SK-N-SH treated with all-trans-retinoic acid at 6 μM for 48 hours (cell line): ENCODE measurements at regions not wholly inside any gene's neighbourhood (a gene's known extent, or its start where the extent isn't known, plus 50 kb on each side); places are given as distances from the start of the nearest gene placed in this dataset.

ENCODE experiments used
- ATAC-seq: fragments of 200-7000 bp; cut with Tn5 transposase; 3 replicates; pipeline ENCODE4 v1.9.1; 2020; ENCODE audit warnings: mild to moderate bottlenecking, moderate library complexity
- ARNTL ChIP-seq: fragments of 450-650 bp; formaldehyde crosslinking; IDR thresholded peaks from 2 replicates; pipeline ENCODE4 v1.5.0; 2020; ENCODE audit warnings: low read depth, mild to moderate bottlenecking, moderate library complexity, borderline replicate concordance
- CREB5 ChIP-seq: fragments of 250-450 bp; sonication (Bioruptor Pico); IDR thresholded peaks from 2 replicates; pipeline ENCODE4 v1.5.1; 2020; ENCODE audit warnings: low read depth, mild to moderate bottlenecking, moderate library complexity
- CSRNP3 ChIP-seq: fragments of 250-450 bp; sonication (Bioruptor Pico); IDR thresholded peaks from 2 replicates; pipeline ENCODE4 v1.5.1; 2021; ENCODE audit warnings: mild to moderate bottlenecking, moderate library complexity
- ESRRG ChIP-seq: fragments of 250-450 bp; sonication (Bioruptor Pico); IDR thresholded peaks from 2 replicates; pipeline ENCODE4 v1.6.1; 2021; ENCODE audit warnings: mild to moderate bottlenecking
- GLIS3 ChIP-seq: fragments of 250-450 bp; sonication (Bioruptor Pico); IDR thresholded peaks from 2 replicates; pipeline ENCODE4 v1.5.0; 2020; ENCODE audit warnings: mild to moderate bottlenecking, moderate library complexity
- ISL1 ChIP-seq: fragments of 250-450 bp; sonication (Bioruptor Pico); IDR thresholded peaks from 2 replicates; pipeline ENCODE4 v2.1.2; 2022; ENCODE audit warnings: mild to moderate bottlenecking, moderate library complexity
- OSR1 ChIP-seq: fragments of 250-450 bp; sonication (Bioruptor Pico); IDR thresholded peaks from 2 replicates; pipeline ENCODE4 v1.8.0; 2022; ENCODE audit warnings: moderate library complexity, mild to moderate bottlenecking, inconsistent platforms
- PATZ1 ChIP-seq: fragments of 250-450 bp; sonication (Bioruptor Pico); IDR thresholded peaks from 2 replicates; pipeline ENCODE4 v1.8.0; 2020; ENCODE audit warnings: mild to moderate bottlenecking, moderate library complexity, borderline replicate concordance
- PPARA ChIP-seq: fragments of 250-450 bp; sonication (Bioruptor Pico); IDR thresholded peaks from 2 replicates; pipeline ENCODE4 v1.5.0; 2020; ENCODE audit warnings: mild to moderate bottlenecking, borderline replicate concordance
- RARB ChIP-seq: fragments of 250-450 bp; sonication (Bioruptor Pico); IDR thresholded peaks from 2 replicates; pipeline ENCODE4 v1.8.0; 2021; ENCODE audit warnings: mild to moderate bottlenecking, moderate library complexity
- SNAI2 ChIP-seq: fragments of 250-450 bp; sonication (Bioruptor Pico); IDR thresholded peaks from 2 replicates; pipeline ENCODE4 v1.5.0; 2020; ENCODE audit warnings: mild to moderate bottlenecking, moderate library complexity
- TCF4 ChIP-seq: fragments of 250-450 bp; sonication (Bioruptor Pico); IDR thresholded peaks from 2 replicates; pipeline ENCODE4 v1.8.0; 2021; ENCODE audit warnings: mild to moderate bottlenecking, moderate library complexity, borderline replicate concordance
- TOX ChIP-seq: fragments of 250-450 bp; sonication (Bioruptor Pico); IDR thresholded peaks from 2 replicates; pipeline ENCODE4 v1.8.0; 2021; ENCODE audit warnings: mild to moderate bottlenecking, moderate library complexity, borderline replicate concordance
- TSHZ2 ChIP-seq: fragments of 250-450 bp; sonication (Bioruptor Pico); IDR thresholded peaks from 2 replicates; pipeline ENCODE4 v1.5.0; 2020; ENCODE audit warnings: mild to moderate bottlenecking, moderate library complexity
- ZC3H10 ChIP-seq: fragments of 250-450 bp; sonication (Bioruptor Pico); IDR thresholded peaks from 2 replicates; pipeline ENCODE4 v1.5.1; 2021; ENCODE audit warnings: mild to moderate bottlenecking, moderate library complexity
- ZFP3 ChIP-seq: fragments of 250-450 bp; sonication (Bioruptor Pico); IDR thresholded peaks from 2 replicates; pipeline ENCODE4 v1.5.0; 2020; ENCODE audit warnings: mild to moderate bottlenecking, moderate library complexity
- ZFP30 ChIP-seq: fragments of 450-650 bp; formaldehyde crosslinking; IDR thresholded peaks from 2 replicates; pipeline ENCODE4 v1.5.0; 2022; ENCODE audit warnings: mild to moderate bottlenecking, moderate library complexity
- ZNF565 ChIP-seq: fragments of 450-650 bp; formaldehyde crosslinking; conservative IDR thresholded peaks from 2 replicates; pipeline ENCODE4 v1.5.0; 2020; ENCODE audit warnings: low read depth, mild to moderate bottlenecking, moderate library complexity
- ZNF70 ChIP-seq: fragments of 450-650 bp; formaldehyde crosslinking; IDR thresholded peaks from 2 replicates; pipeline ENCODE4 v1.5.0; 2020; ENCODE audit warnings: mild to moderate bottlenecking, moderate library complexity
- ZNF8 ChIP-seq: fragments of 450-650 bp; formaldehyde crosslinking; IDR thresholded peaks from 2 replicates; pipeline ENCODE4 v1.5.0; 2020; ENCODE audit warnings: mild to moderate bottlenecking, moderate library complexity

GRCh38 chr3:28700728-28701127 lies 352.1 kb upstream of the AZI2 start (continued):
- TF ChIP-seq TSHZ2 (CRISPR knock-in tag): no peak
- no peak for TF ChIP-seq ISL1
- TF ChIP-seq ZFP3 (CRISPR knock-in tag): no peak
- no peak for TF ChIP-seq ESRRG (CRISPR knock-in tag)
- no peak for TF ChIP-seq ZC3H10 (CRISPR knock-in tag)

GRCh38 chr3:28703843-28704242 lies 355.2 kb upstream of the AZI2 start:
- no peak for ATAC-seq

GRCh38 chr3:28711293-28711692 lies 362.7 kb upstream of the AZI2 start:
- ATAC-seq: no peak
- TF ChIP-seq ZC3H10 (CRISPR knock-in tag) (no peak), TOX (no peak), RARB (CRISPR knock-in tag) (no peak), CREB5 (CRISPR knock-in tag) (no peak), TSHZ2 (CRISPR knock-in tag) (no peak), GLIS3 (no peak), CSRNP3 (CRISPR knock-in tag) (no peak), ZNF70 (no peak), ZFP30 (CRISPR knock-in tag) (no peak), ZNF8 (no peak), PPARA (CRISPR knock-in tag) (no peak), PATZ1 (CRISPR knock-in tag) (no peak), ESRRG (CRISPR knock-in tag) (no peak), ZFP3 (CRISPR knock-in tag) (no peak), ZNF565 (CRISPR knock-in tag) (no peak), OSR1 (CRISPR knock-in tag) (no peak), ISL1 (no peak)

More at GRCh38 chr3:28703843-28704242, 355.2 kb upstream of the AZI2 start:
- TF ChIP-seq PPARA (CRISPR knock-in tag) (no peak), TOX (no peak), SNAI2 (no peak), TCF4 (CRISPR knock-in tag) (no peak), CREB5 (CRISPR knock-in tag) (no peak), ARNTL (no peak), CSRNP3 (CRISPR knock-in tag) (no peak), ZC3H10 (CRISPR knock-in tag) (no peak)
- TF ChIP-seq, all 23 proteins: peak for 0
